Endodermal cell (in vitro differentiated cells): ENCODE measurements at regions not wholly inside any gene's neighbourhood (a gene's known extent, or its start where the extent isn't known, plus 50 kb on each side); places are given as distances from the start of the nearest gene placed in this dataset.
A peak's percentile ranks its signal among the peaks of the same experiment; 100 is the strongest.

Experiments used
- DNase-seq: peaks from one replicate; pipeline ENCODE4 v3.0.0-alpha.2; 2017
- H3K27ac ChIP-seq: 2 replicates; pipeline ENCODE4 v1.5.1; 2013; ENCODE audit warnings: mild to moderate bottlenecking, low read depth, low read length, moderate library complexity
- H3K27me3 ChIP-seq: 2 replicates; pipeline ENCODE4 v1.6.1; 2013; ENCODE audit warnings: mild to moderate bottlenecking, low read length, moderate library complexity; ENCODE audit not compliant: insufficient read depth, control insufficient read depth, poor library complexity, severe bottlenecking
- H3K36me3 ChIP-seq: 2 replicates; pipeline ENCODE4 v1.7.0; 2013; ENCODE audit warnings: mild to moderate bottlenecking, low read length, moderate library complexity; ENCODE audit not compliant: control insufficient read depth, insufficient read depth
- H3K4me1 ChIP-seq: one replicate; pipeline ENCODE4 v1.7.0; 2013; ENCODE audit warnings: low read length; ENCODE audit not compliant: control insufficient read depth, insufficient read depth
- H3K4me3 ChIP-seq: 2 replicates; pipeline ENCODE4 v1.5.1; 2013; ENCODE audit warnings: mild to moderate bottlenecking, low read length, moderate library complexity
- H3K9ac ChIP-seq: 2 replicates; pipeline ENCODE4 v1.6.1; 2013; ENCODE audit warnings: mild to moderate bottlenecking, low read length, moderate library complexity; ENCODE audit not compliant: poor library complexity, severe bottlenecking; ENCODE audit errors: extremely low read depth
- H3K9me3 ChIP-seq: 2 replicates; pipeline ENCODE4 v1.6.1; 2013; ENCODE audit warnings: mild to moderate bottlenecking, low read length, moderate library complexity; ENCODE audit not compliant: control insufficient read depth
- H3K27ac Mint-ChIP-seq: 2 replicates; pipeline ENCODE4 v1.8.0; 2020; ENCODE audit warnings: mixed read lengths
- H3K27me3 Mint-ChIP-seq: 2 replicates; pipeline ENCODE4 v1.8.0; 2021; ENCODE audit warnings: mild to moderate bottlenecking, mixed read lengths; ENCODE audit not compliant: insufficient read depth
- H3K36me3 Mint-ChIP-seq: 2 replicates; pipeline ENCODE4 v1.8.0; 2020; ENCODE audit warnings: low read depth, mixed read lengths
- H3K4me1 Mint-ChIP-seq: 2 replicates; pipeline ENCODE4 v1.8.0; 2020; ENCODE audit warnings: mixed read lengths
- H3K4me3 Mint-ChIP-seq: 2 replicates; pipeline ENCODE4 v1.8.0; 2020; ENCODE audit warnings: mild to moderate bottlenecking, moderate library complexity, mixed read lengths
- H3K9me3 Mint-ChIP-seq: 2 replicates; pipeline ENCODE4 v1.8.0; 2020; ENCODE audit warnings: mild to moderate bottlenecking, mixed read lengths
- WGBS, 2 experiments: methylation state at CpG; one replicate each; pipeline versions ENCODE4 v1.1.5 to v1.1.7; 2013; ENCODE audit warnings: missing lambda C conversion rate in 2 of 2, mixed read lengths in 1 of 2; ENCODE audit not compliant: insufficient coverage in 1 of 2, insufficient read length in 1 of 2; 5-methylcytosine and 5-hydroxymethylcytosine counted together
- TF ChIP-seq, protein P1 (sequence below): fragments of 200-600 bp; sonication (generic); conservative IDR thresholded peaks from 2 replicates; pipeline ENCODE4 v1.5.0; 2021; ENCODE audit warnings: antibody characterized with exemption, mild to moderate bottlenecking

DNA sequence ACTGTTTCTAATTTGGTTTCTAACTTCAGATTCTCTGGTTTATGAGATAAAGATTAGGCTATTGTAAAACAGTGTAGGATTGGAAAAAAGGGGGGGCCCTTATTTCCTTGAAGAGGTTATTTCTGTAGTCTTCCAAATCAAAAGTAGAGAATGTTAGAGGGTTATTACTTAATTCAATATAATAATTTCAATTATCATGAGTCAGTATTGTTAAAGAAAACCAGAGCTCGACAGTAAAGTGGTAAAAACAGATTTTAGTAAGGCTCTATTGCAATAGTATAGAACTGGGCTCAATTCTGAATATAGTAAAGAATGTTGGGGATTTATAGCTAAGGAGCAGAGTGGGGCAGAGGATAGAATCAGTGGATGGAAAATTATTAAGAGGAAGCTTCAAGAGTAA, 140.0 kb downstream of the TANC2 start:
- H3K4me1 Mint-ChIP-seq = no peaks in the 10 kb centered on the region
- no peak overlapping the region for H3K4me3 ChIP-seq
- no peaks in the 10 kb centered on the region for H3K27me3 ChIP-seq
- H3K27ac ChIP-seq = no peak overlapping the region
- H3K9me3 Mint-ChIP-seq = peaks cover 3% of the 10 kb centered on the region
- H3K9me3 ChIP-seq = no peaks in the 10 kb centered on the region
- H3K27me3 Mint-ChIP-seq = no peaks in the 10 kb centered on the region
- TF ChIP-seq, protein P1, sequence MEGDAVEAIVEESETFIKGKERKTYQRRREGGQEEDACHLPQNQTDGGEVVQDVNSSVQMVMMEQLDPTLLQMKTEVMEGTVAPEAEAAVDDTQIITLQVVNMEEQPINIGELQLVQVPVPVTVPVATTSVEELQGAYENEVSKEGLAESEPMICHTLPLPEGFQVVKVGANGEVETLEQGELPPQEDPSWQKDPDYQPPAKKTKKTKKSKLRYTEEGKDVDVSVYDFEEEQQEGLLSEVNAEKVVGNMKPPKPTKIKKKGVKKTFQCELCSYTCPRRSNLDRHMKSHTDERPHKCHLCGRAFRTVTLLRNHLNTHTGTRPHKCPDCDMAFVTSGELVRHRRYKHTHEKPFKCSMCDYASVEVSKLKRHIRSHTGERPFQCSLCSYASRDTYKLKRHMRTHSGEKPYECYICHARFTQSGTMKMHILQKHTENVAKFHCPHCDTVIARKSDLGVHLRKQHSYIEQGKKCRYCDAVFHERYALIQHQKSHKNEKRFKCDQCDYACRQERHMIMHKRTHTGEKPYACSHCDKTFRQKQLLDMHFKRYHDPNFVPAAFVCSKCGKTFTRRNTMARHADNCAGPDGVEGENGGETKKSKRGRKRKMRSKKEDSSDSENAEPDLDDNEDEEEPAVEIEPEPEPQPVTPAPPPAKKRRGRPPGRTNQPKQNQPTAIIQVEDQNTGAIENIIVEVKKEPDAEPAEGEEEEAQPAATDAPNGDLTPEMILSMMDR = no peak
- H3K9ac ChIP-seq = no peak overlapping the region
- no peak overlapping the region for H3K27ac Mint-ChIP-seq
- H3K4me3 Mint-ChIP-seq = no peak overlapping the region
- no peaks in the 10 kb centered on the region for H3K4me1 ChIP-seq
- 87% methylated on average over 1 of the region's 1 CpG; no CpG with 5 or more reads in 1 of the 2 experiments for WGBS, 2 experiments
- H3K36me3 Mint-ChIP-seq = no peaks in the 10 kb centered on the region
- H3K36me3 ChIP-seq = no peaks in the 10 kb centered on the region
- DNase-seq = no peak

DNA sequence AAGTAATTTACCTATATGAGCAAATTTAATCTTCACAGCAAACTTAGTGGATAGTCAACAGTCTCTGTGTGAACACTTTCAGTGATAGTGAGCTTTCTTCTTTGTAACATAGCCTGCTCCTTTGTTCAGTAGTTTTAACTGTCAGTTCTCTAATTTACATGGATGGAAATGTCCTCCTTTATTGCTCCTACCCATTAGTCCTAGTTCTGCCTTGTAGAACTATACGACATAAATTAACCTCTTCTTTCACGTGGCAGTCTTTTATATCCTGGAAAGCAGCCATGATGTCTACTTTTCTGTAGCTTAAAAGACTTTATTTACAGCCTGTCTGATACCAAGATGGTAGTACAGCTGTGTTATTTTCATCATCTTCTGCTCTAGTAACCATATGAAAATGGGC, 143.6 kb downstream of the TANC2 start:
- H3K27ac Mint-ChIP-seq = no peak overlapping the region

DNA sequence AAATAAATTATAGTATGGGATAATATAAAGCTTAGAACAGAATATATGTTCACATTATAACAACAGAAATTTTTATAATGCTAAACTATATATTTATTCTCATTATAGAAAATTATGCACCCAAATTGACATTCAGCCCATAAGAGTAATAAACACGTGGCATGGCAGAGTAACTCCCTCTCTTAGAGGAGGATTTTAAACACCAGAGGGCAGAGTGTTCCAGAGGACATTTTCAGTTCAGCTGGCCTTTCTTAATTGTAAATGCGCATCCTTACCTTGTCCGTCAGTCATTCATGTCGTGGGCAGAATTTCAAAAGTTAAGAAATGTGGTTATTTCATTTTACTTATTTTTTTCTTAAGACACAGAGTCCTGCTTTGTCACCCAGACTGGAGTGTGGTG, 147.1 kb downstream of the TANC2 start:
- Histone ChIP-seq H3K4me3 (no peak overlapping the region), H3K27me3 (no peaks in the 10 kb centered on the region), H3K4me1 (no peaks in the 10 kb centered on the region), H3K9ac (no peak overlapping the region), H3K36me3 (no peaks in the 10 kb centered on the region), H3K9me3 (no peaks in the 10 kb centered on the region), H3K27ac (no peak overlapping the region)
- H3K9me3 Mint-ChIP-seq = peaks cover 3% of the 10 kb centered on the region
- WGBS, 2 experiments = 60 to 89% methylated on average over 2 to 4 of the region's 4 CpGs
- no peaks in the 10 kb centered on the region for H3K36me3 Mint-ChIP-seq
- H3K27ac Mint-ChIP-seq = no peak overlapping the region
- TF ChIP-seq, protein P1 = peak; percentile 75
- DNase-seq = no peak
- peaks cover 4% of the 10 kb centered on the region for H3K4me1 Mint-ChIP-seq
- H3K4me3 Mint-ChIP-seq = no peak overlapping the region
- H3K27me3 Mint-ChIP-seq = no peaks in the 10 kb centered on the region

More for the DNA sequence above, 143.6 kb downstream of the TANC2 start:
- 91 to 100% methylated on average over 2 of the region's 2 CpGs for WGBS, 2 experiments
- Histone ChIP-seq H3K4me1 (no peaks in the 10 kb centered on the region), H3K9ac (no peak overlapping the region), H3K9me3 (no peaks in the 10 kb centered on the region), H3K36me3 (no peaks in the 10 kb centered on the region), H3K4me3 (no peak overlapping the region), H3K27ac (no peak overlapping the region), H3K27me3 (no peaks in the 10 kb centered on the region)
- TF ChIP-seq, protein P1 = no peak
- Mint-ChIP-seq H3K9me3 (peaks cover 3% of the 10 kb centered on the region), H3K4me3 (no peak overlapping the region), H3K4me1 (peaks cover 4% of the 10 kb centered on the region), H3K27me3 (no peaks in the 10 kb centered on the region), H3K36me3 (no peaks in the 10 kb centered on the region)
- no peak for DNase-seq
